BLaER1 treated with 17β-estradiol and CSF1 and Interleukin-3, amounts not matched to agents 10 nM and 100 nM (cell line): ENCODE measurements at regions not wholly inside any gene's neighbourhood (a gene's known extent, or its start where the extent isn't known, plus 50 kb on each side); places are given as distances from the start of the nearest gene placed in this dataset.

Source experiments
- H3K27ac ChIP-seq, 11 experiments: shearing (Covaris generic); formaldehyde crosslinking; 2 replicates each; pipeline ENCODE4 v1.8.1; 2022
- H3K27me3 ChIP-seq, 11 experiments: shearing (Covaris generic); formaldehyde crosslinking; 2 replicates each; pipeline ENCODE4 v1.8.1; 2022
- H3K36me3 ChIP-seq, 11 experiments: shearing (Covaris generic); formaldehyde crosslinking; 2 replicates each; pipeline ENCODE4 v1.8.1; 2022
- H3K4me1 ChIP-seq, 10 experiments: shearing (Covaris generic); formaldehyde crosslinking; 2 replicates each; pipeline ENCODE4 v1.8.1; 2022
- H3K4me2 ChIP-seq, 11 experiments: shearing (Covaris generic); formaldehyde crosslinking; 2 replicates each; pipeline ENCODE4 v1.8.1; 2022
- H3K4me3 ChIP-seq, 10 experiments: shearing (Covaris generic); formaldehyde crosslinking; 2 replicates each; pipeline ENCODE4 v1.8.1; 2022
- H3K9ac ChIP-seq, 11 experiments: shearing (Covaris generic); formaldehyde crosslinking; 2 replicates each; pipeline ENCODE4 v1.8.1; 2022
- H3K9me3 ChIP-seq, 11 experiments: shearing (Covaris generic); formaldehyde crosslinking; replicated peaks in 1 of 11; 2 replicates each; pipeline ENCODE4 v1.8.1; 2022
- H4K20me1 ChIP-seq, 11 experiments: shearing (Covaris generic); formaldehyde crosslinking; 2 replicates each; pipeline ENCODE4 v1.8.1; 2022
- Cebpa-rat ChIP-seq, 11 experiments: shearing (Covaris generic); IDR thresholded peaks; 2 replicates each; pipeline ENCODE4 v1.8.1; 2022

GRCh38 chr4:165720411-165721082 is 152.5 kb upstream of the TLL1 start:
- Histone ChIP-seq H3K4me1 (no peaks in the 10 kb centered on the region), H3K9me3 (no peaks in the 10 kb centered on the region), H3K27me3 (no peaks in the 10 kb centered on the region), H3K27ac (no peak overlapping the region), H4K20me1 (no peaks in the 10 kb centered on the region), H3K36me3 (no peaks in the 10 kb centered on the region), H3K9ac (no peak overlapping the region), H3K4me3 (no peak overlapping the region), H3K4me2 (no peak overlapping the region)
- TF ChIP-seq Cebpa-rat (IDR thresholded peaks at IDR 0.05) = no peak

GRCh38 chr4:165721815-165722214 is 151.2 kb upstream of the TLL1 start:
- Histone ChIP-seq H4K20me1 (no peaks in the 10 kb centered on the region), H3K27me3 (no peaks in the 10 kb centered on the region), H3K4me1 (no peaks in the 10 kb centered on the region), H3K4me3 (no peak overlapping the region), H3K27ac (no peak overlapping the region), H3K9me3 (no peaks in the 10 kb centered on the region), H3K36me3 (no peaks in the 10 kb centered on the region), H3K9ac (no peak overlapping the region), H3K4me2 (no peak overlapping the region)
- no peak for TF ChIP-seq Cebpa-rat (IDR thresholded peaks at IDR 0.05)

- Histone ChIP-seq H3K4me3 (no peak overlapping the region), H3K36me3 (no peaks in the 10 kb centered on the region), H3K9me3 (no peaks in the 10 kb centered on the region), H3K27me3 (no peaks in the 10 kb centered on the region), H3K27ac (no peak overlapping the region), H3K4me2 (no peak overlapping the region), H3K9ac (no peak overlapping the region), H4K20me1 (no peaks in the 10 kb centered on the region), H3K4me1 (no peaks in the 10 kb centered on the region)
- TF ChIP-seq Cebpa-rat (IDR thresholded peaks at IDR 0.05) = no peak
Measured at GRCh38 chr4:165723051-165723795, 149.8 kb upstream of the TLL1 start.

GRCh38 chr4:165724786-165725185 is 148.3 kb upstream of the TLL1 start:
- no peaks in the 10 kb centered on the region for H3K27me3 ChIP-seq
- no peaks in the 10 kb centered on the region for H3K36me3 ChIP-seq
- no peak overlapping the region for H3K27ac ChIP-seq
- TF ChIP-seq Cebpa-rat (IDR thresholded peaks at IDR 0.05) = no peak
- H4K20me1 ChIP-seq = no peaks in the 10 kb centered on the region
- H3K9ac ChIP-seq = no peak overlapping the region
- H3K4me2 ChIP-seq = no peak overlapping the region
- no peaks in the 10 kb centered on the region for H3K4me1 ChIP-seq
- H3K9me3 ChIP-seq = no peaks in the 10 kb centered on the region
- no peak overlapping the region for H3K4me3 ChIP-seq

GRCh38 chr4:165725352-165725751 is 147.7 kb upstream of the TLL1 start:
- Histone ChIP-seq H3K27ac (no peak overlapping the region), H3K27me3 (no peaks in the 10 kb centered on the region), H3K9me3 (no peaks in the 10 kb centered on the region), H4K20me1 (no peaks in the 10 kb centered on the region), H3K4me2 (no peak overlapping the region), H3K9ac (no peak overlapping the region), H3K36me3 (no peaks in the 10 kb centered on the region), H3K4me3 (no peak overlapping the region), H3K4me1 (no peaks in the 10 kb centered on the region)
- TF ChIP-seq Cebpa-rat (IDR thresholded peaks at IDR 0.05) = no peak

GRCh38 chr4:165726831-165727230 is 146.2 kb upstream of the TLL1 start:
- no peaks in the 10 kb centered on the region for H3K9me3 ChIP-seq
- no peak overlapping the region for H3K4me2 ChIP-seq
- H3K27ac ChIP-seq = no peak overlapping the region
- H3K36me3 ChIP-seq = no peaks in the 10 kb centered on the region
- no peaks in the 10 kb centered on the region for H3K27me3 ChIP-seq
- no peaks in the 10 kb centered on the region for H4K20me1 ChIP-seq
- TF ChIP-seq Cebpa-rat (IDR thresholded peaks at IDR 0.05) = no peak
- H3K4me1 ChIP-seq = no peaks in the 10 kb centered on the region
- H3K9ac ChIP-seq = no peak overlapping the region
- no peak overlapping the region for H3K4me3 ChIP-seq

- no peak overlapping the region for H3K27ac ChIP-seq
- H3K36me3 ChIP-seq = no peaks in the 10 kb centered on the region
- H3K9me3 ChIP-seq = no peaks in the 10 kb centered on the region
- H3K9ac ChIP-seq = no peak overlapping the region
- TF ChIP-seq Cebpa-rat (IDR thresholded peaks at IDR 0.05) = no peak
- no peak overlapping the region for H3K4me3 ChIP-seq
- H4K20me1 ChIP-seq = no peaks in the 10 kb centered on the region
- H3K27me3 ChIP-seq = no peaks in the 10 kb centered on the region
- H3K4me2 ChIP-seq = no peak overlapping the region
- H3K4me1 ChIP-seq = no peaks in the 10 kb centered on the region
Measured at GRCh38 chr4:165737309-165737972, 135.6 kb upstream of the TLL1 start.

- Histone ChIP-seq H3K4me3 (no peak overlapping the region), H3K27me3 (no peaks in the 10 kb centered on the region), H3K9me3 (no peaks in the 10 kb centered on the region), H4K20me1 (no peaks in the 10 kb centered on the region), H3K4me1 (no peaks in the 10 kb centered on the region), H3K27ac (no peak overlapping the region), H3K9ac (no peak overlapping the region), H3K36me3 (no peaks in the 10 kb centered on the region), H3K4me2 (no peak overlapping the region)
- TF ChIP-seq Cebpa-rat (IDR thresholded peaks at IDR 0.05) = no peak
Measured at GRCh38 chr4:165738571-165738970, 134.5 kb upstream of the TLL1 start.

GRCh38 chr4:165740911-165741310 is 132.1 kb upstream of the TLL1 start:
- no peak for TF ChIP-seq Cebpa-rat (IDR thresholded peaks at IDR 0.05)
- H3K4me1 ChIP-seq = no peaks in the 10 kb centered on the region
- H3K4me3 ChIP-seq = no peak overlapping the region
- no peak overlapping the region for H3K27ac ChIP-seq
- H3K9ac ChIP-seq = no peak overlapping the region
- no peaks in the 10 kb centered on the region for H3K36me3 ChIP-seq
- H3K4me2 ChIP-seq = no peak overlapping the region
- H4K20me1 ChIP-seq = no peaks in the 10 kb centered on the region
- H3K27me3 ChIP-seq = no peaks in the 10 kb centered on the region
- H3K9me3 ChIP-seq = no peaks in the 10 kb centered on the region

- Histone ChIP-seq H4K20me1 (no peaks in the 10 kb centered on the region), H3K4me2 (no peak overlapping the region), H3K27me3 (no peaks in the 10 kb centered on the region), H3K36me3 (no peaks in the 10 kb centered on the region), H3K4me1 (no peaks in the 10 kb centered on the region), H3K4me3 (no peak overlapping the region), H3K9ac (no peak overlapping the region), H3K9me3 (no peaks in the 10 kb centered on the region), H3K27ac (no peak overlapping the region)
- TF ChIP-seq Cebpa-rat (IDR thresholded peaks at IDR 0.05) = no peak
Measured at GRCh38 chr4:165743422-165743821, 129.6 kb upstream of the TLL1 start.
